GM19043 (cell line): ENCODE measurements at regions not wholly inside any gene's neighbourhood (a gene's known extent, or its start where the extent isn't known, plus 50 kb on each side); places are given as distances from the start of the nearest gene placed in this dataset.

Experiments used
- ATAC-seq: cut with Tn5 transposase; IDR thresholded peaks from one replicate; pipeline ENCODE4 v1.9.1; 2021; ENCODE audit warnings: low read depth; ENCODE audit not compliant: unreplicated experiment

DNA sequence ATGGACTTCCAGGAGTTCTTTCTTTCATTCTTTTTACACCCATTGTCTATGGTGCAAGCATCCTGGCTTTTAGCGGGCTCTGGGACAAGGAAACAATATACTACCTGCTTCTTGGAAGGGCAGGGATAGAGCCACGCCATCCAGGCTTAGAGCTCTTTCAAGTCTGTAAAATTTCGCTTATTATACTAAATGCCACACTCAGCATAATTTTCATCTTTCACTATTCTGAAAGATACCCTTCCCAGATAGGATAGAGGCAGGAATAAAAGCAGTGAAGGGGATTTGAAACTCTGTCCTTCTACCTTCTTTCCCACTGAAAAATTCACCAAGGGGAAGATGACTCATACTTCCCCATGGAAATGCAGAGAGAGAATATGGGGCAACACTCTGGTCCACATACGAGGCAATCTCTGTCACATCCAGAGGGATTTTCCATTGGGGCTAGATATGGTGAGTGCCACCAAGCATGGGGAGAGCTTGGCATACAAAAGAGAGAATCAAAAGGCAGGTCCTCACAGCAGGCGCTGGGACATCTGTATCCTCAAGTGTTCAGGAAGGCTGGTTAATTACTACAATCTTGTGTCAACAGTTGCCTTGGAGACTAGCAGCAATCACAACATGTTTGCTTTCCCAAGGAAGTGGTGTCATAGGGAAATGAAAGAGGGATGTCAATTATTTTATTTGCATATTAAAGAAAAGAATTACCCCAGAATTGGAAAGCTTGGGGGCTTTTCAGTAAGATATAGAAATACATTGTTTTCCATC, 127.6 kb downstream of the TDRD15 start:
- ATAC-seq = no peak

DNA sequence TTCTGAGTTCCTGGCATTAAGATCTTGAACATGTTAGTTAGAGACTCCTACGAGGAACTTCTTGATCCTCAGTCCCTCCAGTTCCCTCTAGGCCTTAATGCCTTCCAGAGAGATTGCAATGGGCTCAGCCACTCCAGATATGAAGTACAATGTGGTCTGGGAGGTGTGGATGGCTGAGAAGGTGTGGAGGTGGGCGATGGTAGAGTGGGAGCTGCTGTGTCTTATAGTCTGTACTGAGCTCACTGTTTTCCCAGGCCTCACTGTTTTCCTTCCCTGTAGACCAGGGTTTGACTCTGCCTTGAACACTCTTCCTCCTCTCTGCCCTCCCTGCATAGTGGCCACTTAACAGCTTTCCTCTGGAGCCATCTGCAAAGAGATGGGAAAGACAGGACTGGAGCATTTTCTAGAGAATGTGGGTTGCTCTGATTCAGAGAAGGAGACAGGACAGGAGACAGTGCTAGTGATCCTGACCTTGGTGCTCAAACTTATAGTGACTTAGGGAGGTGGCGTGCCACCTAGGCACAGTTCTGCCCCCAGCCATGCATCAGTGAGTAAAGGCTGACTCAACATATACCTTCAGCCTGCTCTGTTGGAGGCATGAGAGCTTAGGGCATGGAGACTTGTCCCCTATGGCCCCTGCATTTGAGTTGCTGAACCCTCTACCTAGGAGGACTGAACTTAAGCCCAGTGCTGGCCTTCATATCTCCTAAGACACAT, 129.7 kb downstream of the TDRD15 start:
- ATAC-seq = no peak

DNA sequence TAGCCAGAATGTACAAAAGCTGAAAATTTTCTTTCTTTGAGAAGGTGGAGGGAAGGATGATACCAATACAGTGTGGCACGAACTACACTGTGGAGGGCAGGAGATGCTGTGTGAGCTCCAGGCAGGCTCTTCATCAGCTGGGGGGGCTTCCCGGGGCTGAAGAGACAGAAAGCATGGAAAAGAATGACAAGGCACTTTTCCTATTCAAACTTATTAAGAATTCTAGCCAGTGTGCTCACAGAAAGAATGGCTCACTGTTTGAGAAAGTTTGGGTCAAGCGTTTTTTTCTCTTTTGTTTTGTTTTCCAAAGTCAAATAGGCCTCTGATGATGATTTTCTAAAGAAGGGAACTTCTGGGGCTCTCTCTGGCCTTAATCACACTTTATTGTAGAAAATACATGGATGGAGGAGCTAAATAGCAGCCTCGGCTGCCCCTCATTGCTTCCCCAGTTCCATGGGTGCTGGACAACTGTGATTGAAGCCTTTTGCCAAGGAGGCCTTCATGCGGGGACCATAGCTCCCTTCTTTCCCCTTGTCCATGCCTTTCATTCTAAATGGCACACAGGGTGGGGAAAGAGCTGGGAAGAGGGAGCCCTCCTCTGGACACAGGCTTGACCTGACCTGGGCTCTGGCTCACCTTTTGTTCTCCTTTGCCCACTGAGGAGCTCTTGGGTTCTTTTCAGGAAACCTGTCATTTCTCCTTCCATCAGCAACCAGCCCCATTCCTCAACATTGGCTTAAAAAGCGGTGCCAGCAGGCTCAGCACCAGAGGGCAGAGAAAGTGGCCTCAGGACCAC, 130.6 kb downstream of the TDRD15 start:
- no peak for ATAC-seq

GRCh38 chr2:21256006-21256405, 132.2 kb downstream of the TDRD15 start:
- ATAC-seq = peak; percentile 90

DNA sequence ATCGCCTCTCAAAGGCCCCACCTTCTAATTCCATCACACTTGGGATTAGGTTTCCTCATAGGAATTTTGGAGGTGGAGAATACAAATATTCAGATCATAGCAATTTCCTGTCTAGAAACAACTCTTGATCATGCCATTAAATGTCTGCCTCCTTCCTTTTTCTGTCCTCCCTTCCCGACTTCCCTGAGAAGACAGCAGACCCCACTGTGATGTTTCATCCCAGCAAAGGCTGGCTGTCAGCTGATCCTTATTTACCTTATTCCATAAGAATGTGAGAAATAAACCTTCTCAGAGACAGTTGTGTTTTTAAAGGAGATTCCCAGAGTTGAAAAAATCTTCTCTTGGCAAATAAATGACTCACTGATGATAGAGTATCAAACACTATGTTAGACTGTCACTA, 133.9 kb downstream of the TDRD15 start:
- ATAC-seq = no peak

DNA sequence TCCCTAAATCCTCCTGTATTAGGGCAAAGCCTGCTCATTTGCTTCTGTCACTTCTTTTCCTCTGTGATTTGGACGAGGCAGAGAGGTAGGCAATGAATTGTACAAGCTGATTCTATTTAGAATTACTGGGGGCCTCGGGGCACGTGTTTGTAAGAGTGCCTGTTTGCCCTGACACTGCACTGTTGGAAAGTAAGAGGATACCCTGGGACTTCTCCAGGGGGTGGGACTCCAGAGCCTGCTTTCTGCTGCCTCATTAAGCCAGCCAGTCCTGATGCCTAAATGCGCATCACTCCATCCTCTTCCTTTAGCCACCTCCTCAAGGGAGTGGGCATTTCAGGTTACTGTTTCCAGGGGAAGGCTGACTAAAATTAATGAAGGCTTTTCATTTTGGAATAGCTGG, 134.3 kb downstream of the TDRD15 start:
- ATAC-seq = no peak

DNA sequence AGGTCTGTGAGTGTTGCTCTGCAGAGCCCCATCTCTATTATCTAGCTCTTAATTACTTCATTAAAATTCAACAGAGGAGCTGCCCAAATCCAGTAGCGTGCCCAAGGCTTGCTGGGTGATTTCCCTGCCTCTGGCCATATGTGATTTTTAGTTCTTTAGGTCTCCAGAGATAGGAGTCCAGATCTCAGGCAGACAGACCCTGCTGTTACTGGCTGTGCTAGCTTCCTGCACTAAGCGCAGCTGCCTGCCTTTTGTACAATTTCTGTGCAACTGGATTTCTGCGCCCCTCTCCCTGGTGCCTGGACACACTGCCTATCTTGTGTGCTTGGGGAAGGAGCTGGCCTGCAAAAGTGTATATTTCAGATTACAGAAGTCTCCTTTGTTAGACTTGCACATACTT, 136.5 kb downstream of the TDRD15 start:
- no peak for ATAC-seq

GRCh38 chr2:21261591-21261990, 137.8 kb downstream of the TDRD15 start:
- no peak for ATAC-seq

GRCh38 chr2:21262426-21262940, 138.7 kb downstream of the TDRD15 start:
- ATAC-seq = no peak

- no peak for ATAC-seq
Measured at GRCh38 chr2:21263622-21264021, 139.9 kb downstream of the TDRD15 start.

- ATAC-seq = no peak
Measured at GRCh38 chr2:21265752-21266151, 142.0 kb downstream of the TDRD15 start.

GRCh38 chr2:21267232-21267835, 143.6 kb downstream of the TDRD15 start:
- no peak for ATAC-seq

GRCh38 chr2:21268197-21268877, 144.6 kb downstream of the TDRD15 start:
- no peak for ATAC-seq

DNA sequence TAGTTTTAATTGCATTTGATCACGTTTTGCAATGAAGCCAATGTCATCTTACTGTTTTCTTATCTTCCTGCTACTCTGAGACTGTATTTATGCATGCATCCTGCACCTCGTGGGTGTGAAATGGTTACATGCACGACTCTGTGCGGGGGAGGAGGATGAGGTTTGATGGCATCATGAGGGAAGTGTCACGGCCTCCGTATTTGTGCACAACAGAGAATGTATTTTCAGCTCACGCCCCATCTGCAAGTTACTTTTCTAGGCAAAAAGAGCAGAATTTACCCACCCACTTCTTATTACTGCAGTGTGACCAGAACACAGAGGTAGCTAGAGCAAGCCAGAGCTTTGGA, 145.1 kb downstream of the TDRD15 start:
- no peak for ATAC-seq

- ATAC-seq = no peak
Measured at GRCh38 chr2:21269382-21269781, 145.6 kb downstream of the TDRD15 start.

DNA sequence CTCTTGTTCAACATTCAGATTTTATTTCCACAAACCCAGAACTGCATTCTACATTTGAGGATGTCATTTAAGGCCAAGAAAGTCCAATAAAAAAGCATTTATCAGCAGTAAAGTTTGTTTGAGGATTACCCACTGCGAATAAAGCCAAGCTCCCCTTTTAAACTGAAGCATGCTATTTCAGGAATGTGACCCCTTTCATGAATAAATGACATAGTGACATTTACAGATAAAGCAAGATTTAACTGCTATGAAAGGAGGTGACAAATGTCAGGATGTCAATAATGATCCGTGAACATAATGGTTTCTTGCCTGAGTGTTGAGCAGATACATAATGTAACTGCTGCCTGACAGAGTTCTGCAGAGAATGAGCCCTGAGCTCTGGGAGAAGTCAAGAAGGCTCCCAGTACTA, 146.3 kb downstream of the TDRD15 start:
- no peak for ATAC-seq

DNA sequence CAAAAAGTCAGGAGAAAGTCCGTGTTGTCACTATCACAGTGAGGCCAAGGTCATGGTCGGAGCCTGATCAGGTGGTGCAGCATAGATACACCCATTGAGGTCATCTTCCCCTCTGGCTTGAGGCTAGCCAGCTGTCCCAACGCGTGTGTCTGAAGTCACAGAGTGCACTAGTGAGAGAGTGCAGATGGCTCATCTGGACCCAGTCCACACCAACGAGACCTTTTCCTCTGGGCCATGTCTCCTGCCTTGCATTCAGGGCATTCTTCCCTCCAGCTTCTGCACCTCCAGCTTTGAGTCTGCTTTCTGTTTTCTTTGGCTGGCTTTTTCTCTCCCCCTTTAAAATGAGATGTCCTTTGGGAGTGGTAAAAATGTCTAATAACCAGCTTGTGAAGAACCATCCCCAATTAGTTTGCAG, 146.9 kb downstream of the TDRD15 start:
- ATAC-seq = no peak

DNA sequence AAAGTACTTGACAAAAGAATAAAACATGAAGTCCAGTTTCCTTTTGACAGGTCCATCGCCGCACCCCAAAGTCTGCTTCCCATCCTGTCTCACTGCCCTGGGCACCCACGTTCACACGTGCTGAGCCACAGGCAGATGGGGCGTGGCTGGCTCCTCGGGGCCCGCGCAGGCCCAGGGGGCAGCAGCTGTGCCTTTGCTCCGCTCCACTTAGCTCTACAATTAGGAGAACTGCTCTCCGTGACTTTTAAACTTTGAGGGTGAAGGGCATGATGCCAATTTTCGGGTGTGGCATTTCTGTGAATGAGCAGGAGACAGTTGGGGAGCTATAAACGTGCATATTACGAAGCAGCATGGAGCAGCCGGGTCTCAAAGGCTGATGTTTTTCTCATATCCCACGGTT, 152.4 kb downstream of the TDRD15 start:
- ATAC-seq = no peak

DNA sequence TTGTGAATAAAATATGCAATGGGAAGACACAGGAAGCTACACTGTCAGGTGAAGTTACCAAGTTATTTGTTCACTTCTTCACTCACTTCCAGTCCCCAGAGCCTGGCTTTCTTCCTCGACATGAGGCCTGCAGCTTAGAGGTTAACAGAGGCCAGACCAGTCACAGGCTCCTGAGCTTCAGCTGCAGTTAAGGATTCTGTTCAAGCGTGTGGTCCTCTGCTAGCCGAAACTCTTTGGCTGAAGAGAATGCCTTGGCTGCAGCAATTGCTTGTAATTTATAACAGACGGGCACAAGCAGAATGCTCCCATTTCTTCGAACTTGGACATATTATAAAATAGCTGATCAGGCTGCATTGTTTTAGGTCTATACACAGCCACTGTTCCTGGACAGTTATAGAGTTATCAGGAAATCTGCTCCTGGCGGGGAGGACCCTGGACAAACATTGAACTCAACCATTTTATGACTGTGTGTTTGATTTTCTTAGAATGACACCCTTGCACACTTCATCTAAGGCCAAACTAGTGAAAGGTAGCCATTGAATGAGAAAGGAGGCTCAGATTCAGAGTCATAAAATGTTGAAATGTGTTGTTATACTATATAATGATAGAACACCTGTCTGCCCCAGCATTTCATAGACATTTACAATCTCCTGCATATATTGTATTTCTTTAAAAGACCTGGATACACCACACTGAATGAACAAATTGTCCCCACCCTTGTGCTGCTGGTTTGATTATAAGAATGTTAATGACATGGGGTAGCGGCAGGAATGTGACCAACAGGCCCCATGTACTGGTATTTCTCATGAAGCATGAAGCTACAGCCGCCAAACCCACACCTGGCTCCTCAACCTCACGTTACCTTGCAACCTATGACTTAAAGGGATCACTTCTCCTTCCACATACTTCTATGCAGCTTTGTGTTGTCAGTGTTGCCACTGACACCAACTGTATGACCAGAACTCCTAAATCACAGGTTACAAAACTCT, 153.6 kb downstream of the TDRD15 start:
- ATAC-seq = no peak
